ENCODE measurements at regions not wholly inside any gene's neighbourhood (a gene's known extent, or its start where the extent isn't known, plus 50 kb on each side); places are given as distances from the start of the nearest gene placed in this dataset.
A peak's percentile ranks its signal among the peaks of the same experiment; 100 is the strongest.

- no peak for DNase-seq (ENCODE audit: low spot score)
- intact Hi-C loops (cut with DNase I), result no loop called here
Observed at GRCh38 chr16:77549876-77550275, 115.0 kb upstream of the ADAMTS18 start.

DNA sequence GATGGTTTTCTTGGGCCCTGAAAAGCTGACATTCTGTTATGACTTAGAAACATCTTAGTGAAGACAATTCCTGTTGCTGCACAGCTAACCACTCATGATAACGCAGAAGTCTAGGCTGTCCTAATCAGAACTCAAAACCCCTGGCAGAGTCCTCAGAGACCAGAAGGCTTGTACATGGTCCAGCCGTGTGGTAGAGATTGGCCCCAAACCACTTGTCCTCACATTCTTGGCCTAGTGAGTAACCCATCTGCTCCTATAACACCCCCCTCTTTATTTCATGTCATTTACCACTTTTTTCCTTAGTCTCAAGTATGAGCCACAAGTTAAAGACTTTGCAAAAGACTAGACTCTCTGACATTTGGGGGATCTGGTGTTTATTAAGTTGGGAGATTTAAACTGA lies 116.5 kb upstream of the ADAMTS18 start:
- intact Hi-C loops (cut with DNase I), result no loop called here
- no peak for DNase-seq (ENCODE audit: low spot score)

DNA sequence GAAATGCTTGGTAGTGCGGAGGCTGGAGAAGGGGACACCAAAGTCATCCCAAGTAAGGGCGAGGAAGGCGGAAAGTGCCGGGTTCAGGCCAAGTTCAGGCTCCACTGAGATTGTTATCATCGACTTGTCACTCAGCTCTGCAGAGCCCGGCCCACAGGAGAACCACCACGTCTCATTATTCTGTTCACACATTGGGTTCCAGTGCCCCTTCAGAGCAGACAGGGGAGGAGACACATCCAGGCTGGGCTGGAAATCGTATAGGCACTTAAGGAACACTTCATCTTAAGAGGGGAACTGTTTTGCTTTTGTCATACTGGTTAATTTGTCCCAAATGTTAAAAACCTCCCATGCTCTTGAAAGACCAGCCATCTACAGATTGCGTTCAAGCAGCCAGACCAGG lies 118.3 kb upstream of the ADAMTS18 start:
- intact Hi-C loops (cut with DNase I), result no loop called here

DNA sequence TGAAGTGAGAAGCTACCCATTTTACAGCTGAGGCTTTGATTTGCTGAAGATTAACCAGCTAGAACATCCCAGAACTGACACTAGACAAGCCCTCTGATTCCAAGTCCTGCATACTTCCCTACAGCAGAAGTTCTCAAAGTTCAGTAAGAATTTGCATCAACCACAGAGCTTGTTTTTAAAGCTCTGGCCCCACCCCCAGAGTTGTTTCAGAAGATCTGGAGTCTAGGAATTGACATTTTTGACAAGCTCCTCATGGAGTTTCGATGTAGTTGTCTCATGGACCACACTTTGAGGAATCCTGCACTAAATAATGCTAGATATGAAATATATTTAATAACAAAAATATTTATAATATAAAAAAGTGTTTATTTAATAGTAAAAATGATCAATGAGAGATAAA lies 120.3 kb upstream of the ADAMTS18 start:
- intact Hi-C loops (cut with DNase I), result no loop called here
- DNase-seq (ENCODE audit: low spot score), result no peak

More for the DNA sequence above, 118.3 kb upstream of the ADAMTS18 start:
- DNase-seq (ENCODE audit: low spot score), result no peak

DNA sequence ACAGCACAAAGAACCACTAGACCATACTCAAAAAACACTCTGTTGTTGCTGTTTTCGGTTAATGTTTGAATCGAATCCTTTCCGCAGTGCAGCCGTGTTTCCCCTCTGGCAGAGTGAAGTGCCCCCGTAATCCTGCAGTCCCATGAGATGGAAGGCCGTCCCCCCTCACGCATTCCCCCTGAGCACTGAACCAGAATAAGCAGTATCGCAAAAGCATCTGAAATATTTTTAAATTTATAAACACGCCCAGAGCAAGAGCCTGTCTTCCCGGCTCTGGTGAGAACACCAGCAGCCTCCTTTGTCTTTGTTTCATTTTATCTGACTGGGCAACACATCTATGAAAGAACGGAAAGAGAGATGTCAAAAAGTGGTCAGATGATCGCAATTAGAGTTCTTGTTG lies 121.0 kb upstream of the ADAMTS18 start:
- no peak for DNase-seq (ENCODE audit: low spot score)
- intact Hi-C loops (cut with DNase I), result no loop called here

GRCh38 chr16:77556201-77556873 lies 121.5 kb upstream of the ADAMTS18 start:
- no peak for DNase-seq (ENCODE audit: low spot score)
- intact Hi-C loops (cut with DNase I), result no loop called here

GRCh38 chr16:77557385-77557784 lies 122.6 kb upstream of the ADAMTS18 start:
- intact Hi-C loops (cut with DNase I), result no loop called here

DNA sequence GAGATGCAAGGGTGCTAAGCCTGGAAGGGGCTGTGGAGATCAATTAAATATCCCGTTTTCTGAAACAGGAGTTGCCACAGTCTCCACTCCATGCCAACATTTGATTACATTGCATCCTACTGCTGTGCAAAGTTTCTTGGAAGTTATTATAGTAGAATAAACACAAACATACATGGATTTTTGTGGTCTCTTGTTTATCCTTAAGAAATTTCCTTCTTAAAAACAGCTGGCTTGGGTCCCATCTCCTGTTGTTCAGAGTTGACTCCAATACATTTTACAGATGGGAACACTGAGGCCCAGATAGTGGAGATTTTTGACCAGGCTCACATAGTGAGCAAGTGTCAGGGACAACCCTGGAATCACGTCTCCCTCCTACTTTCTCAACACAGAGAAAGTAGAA lies 124.0 kb upstream of the ADAMTS18 start:
- intact Hi-C loops (cut with DNase I), result no loop called here
- DNase-seq (ENCODE audit: low spot score), result no peak

More at GRCh38 chr16:77557385-77557784, 122.6 kb upstream of the ADAMTS18 start:
- no peak for DNase-seq (ENCODE audit: low spot score)

- intact Hi-C loops (cut with DNase I), result no loop called here
- no peak for DNase-seq (ENCODE audit: low spot score)
Observed at GRCh38 chr16:77562497-77562896, 127.7 kb upstream of the ADAMTS18 start.

DNA sequence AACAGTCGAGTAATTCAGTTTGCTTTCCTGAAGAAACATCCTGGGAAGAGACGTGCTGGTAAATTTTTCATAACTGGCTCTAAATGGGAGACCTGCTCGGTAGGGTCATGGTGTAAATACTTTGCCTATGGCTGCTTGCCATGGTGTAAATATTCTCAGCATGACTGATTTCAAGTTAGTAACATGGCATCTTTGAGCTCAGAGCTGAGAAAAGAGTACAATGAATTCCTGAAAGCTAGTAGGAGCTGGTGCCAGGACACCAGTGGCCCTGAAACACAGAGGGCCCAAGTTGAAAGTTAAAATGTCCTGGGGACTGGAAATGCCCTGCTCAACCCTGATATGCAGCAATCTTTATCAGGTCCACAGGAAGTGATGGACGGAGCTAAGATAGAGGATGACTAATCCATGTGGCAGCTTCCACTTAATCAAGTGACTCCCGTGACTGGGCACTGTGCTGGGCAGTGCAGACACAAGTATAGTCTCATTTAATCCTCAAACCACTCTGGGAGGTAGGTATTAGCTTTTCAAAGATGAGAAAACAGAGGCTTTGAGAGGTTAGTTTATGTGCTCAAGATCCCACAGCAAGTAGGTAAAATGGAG lies 130.1 kb upstream of the ADAMTS18 start:
- intact Hi-C loops (cut with DNase I), result no loop called here
- DNase-seq (ENCODE audit: low spot score), result no peak

GRCh38 chr16:77569406-77569805 lies 134.6 kb upstream of the ADAMTS18 start:
- intact Hi-C loops (cut with DNase I), result no loop called here
- DNase-seq (ENCODE audit: low spot score), result no peak

GRCh38 chr16:77570574-77570973 lies 135.7 kb upstream of the ADAMTS18 start:
- intact Hi-C loops (cut with DNase I), result no loop called here
- no peak for DNase-seq (ENCODE audit: low spot score)

DNA sequence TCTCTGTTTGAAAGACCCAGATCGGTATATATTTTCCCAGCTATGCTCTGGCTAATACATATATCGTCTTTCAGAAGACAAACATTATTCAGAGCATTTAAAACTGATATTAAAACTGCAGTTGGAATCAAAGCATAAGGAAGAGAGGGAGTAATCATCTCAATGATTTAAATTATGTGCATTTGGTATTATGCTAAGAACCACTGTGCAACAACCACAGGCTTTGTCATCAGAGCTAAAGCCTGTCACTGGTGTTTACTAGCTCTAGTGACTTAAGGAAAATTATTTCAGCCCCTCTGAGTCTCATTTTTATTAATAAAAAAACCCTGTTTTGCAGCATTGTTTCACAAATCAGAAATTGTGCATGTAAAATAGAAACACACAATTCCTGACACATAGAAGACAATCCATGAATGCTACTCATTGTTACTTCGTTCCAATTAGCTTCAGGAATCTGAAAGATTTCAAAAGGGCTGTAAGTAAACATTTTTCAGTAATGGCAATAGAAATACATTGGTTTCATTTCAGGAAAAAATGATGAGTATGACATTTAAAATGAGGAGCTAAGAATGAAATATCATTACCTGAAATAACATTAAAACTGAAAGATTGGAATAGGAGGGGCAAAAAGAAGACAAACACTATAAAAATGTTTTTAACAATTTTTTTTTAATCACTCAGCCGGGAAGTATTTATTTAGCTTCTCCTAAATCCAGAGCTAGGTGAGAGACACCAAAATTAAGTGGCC lies 136.5 kb upstream of the ADAMTS18 start:
- intact Hi-C loops (cut with DNase I), result no loop called here
- DNase-seq (ENCODE audit: low spot score), result no peak

DNA sequence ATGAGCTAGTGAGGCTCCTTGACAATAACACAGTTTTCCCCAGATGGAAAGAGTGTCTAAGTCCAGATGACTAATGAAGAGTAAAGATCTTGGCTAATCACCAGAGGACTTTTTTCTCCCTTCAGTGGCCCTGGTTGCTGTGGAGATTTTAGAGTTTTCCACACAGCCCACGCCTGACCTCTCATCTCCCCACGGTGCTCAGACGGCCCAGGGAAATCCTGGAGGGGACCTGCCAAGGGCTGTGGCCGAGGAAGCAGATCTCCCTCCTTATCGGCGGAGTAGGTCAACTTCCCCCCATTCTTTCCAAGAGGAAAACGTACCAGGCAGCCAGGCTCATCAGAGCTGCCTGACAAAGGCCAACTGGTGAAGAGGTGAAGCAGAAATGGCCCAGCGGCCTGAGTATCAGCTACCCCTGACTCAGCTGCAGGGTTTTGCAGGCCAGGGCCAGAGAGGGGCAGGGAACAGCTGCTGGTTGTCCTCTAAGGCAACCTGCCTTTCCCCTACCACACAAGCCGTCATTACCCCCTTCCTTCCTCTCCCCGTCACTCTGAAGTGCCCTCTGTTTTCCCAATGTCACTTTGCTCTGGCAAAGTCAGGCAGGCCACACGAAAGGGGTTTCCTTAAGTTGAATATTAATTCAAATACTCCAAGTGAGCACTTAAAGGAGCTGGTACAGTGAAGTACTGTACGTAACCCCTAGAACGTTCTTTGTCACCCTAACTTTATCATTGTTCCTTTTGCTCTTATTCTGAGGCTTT lies 140.2 kb upstream of the ADAMTS18 start:
- DNase-seq (ENCODE audit: low spot score), result peak; percentile 80
- intact Hi-C loops (cut with DNase I), result no loop called here

GRCh38 chr16:77579351-77579891 lies 142.9 kb upstream of the NUDT7 start:
- intact Hi-C loops (cut with DNase I), result no loop called here
- no peak for DNase-seq (ENCODE audit: low spot score)

GRCh38 chr16:77581706-77582105 lies 140.6 kb upstream of the NUDT7 start:
- DNase-seq (ENCODE audit: low spot score), result no peak
- intact Hi-C loops (cut with DNase I), result loop anchor here (1.0 kb wide), 1 partner anchor 345 kb away; no protein-coding TSS in a partner anchor

GRCh38 chr16:77584205-77584859 lies 138.0 kb upstream of the NUDT7 start:
- intact Hi-C loops (cut with DNase I), result no loop called here
- no peak for DNase-seq (ENCODE audit: low spot score)

GRCh38 chr16:77585379-77586251 lies 136.7 kb upstream of the NUDT7 start:
- intact Hi-C loops (cut with DNase I), result no loop called here
- no peak for DNase-seq (ENCODE audit: low spot score)

All from cardiac septum (tissue), 1 donor.